ENCODE measurements at regions not wholly inside any gene's neighbourhood (a gene's known extent, or its start where the extent isn't known, plus 50 kb on each side); places are given as distances from the start of the nearest gene placed in this dataset.
"Not testable (repeated sequence)": the region's sequence is repeated elsewhere in the genome, so short reads cannot be mapped to it uniquely, and the experiment has no call there.

- intact Hi-C loops (cut with DNase I; ENCODE audit: low total_unique reads) = no loop called here
- Histone ChIP-seq H3K36me3 (no peaks in the 10 kb centered on the region), H3K4me1 (peaks cover 0 to 9% (median 0%) of the 10 kb centered on the region in 4 donors), H3K4me3 (no peak overlapping the region), H3K27ac (no peak overlapping the region), H3K27me3 (no peaks in the 10 kb centered on the region), H3K9me3 (no peaks in the 10 kb centered on the region)
- TF ChIP-seq POLR2A (IDR thresholded peaks at IDR 0.05) (no peak), EP300 (IDR thresholded peaks at IDR 0.05) (no peak), CTCF (IDR thresholded peaks at IDR 0.05) (no peak), POLR2AphosphoS5 (IDR thresholded peaks at IDR 0.05) (no peak)
- DNase-seq = no peak
- 6 to 19% (median 10%) methylated on average over 1 of the region's 1 CpG for WGBS, 5 donors
Observed at GRCh38 chr12:97713270-97713669, 250.7 kb downstream of the RMST start.

- Histone ChIP-seq H3K27ac (no peak overlapping the region), H3K4me3 (no peak overlapping the region), H3K27me3 (no peaks in the 10 kb centered on the region), H3K9me3 (no peaks in the 10 kb centered on the region), H3K36me3 (no peaks in the 10 kb centered on the region), H3K4me1 (peaks cover 0 to 9% (median 0%) of the 10 kb centered on the region in 4 donors)
- intact Hi-C loops (cut with DNase I; ENCODE audit: low total_unique reads) = no loop called here
- TF ChIP-seq POLR2A (IDR thresholded peaks at IDR 0.05) (no peak), CTCF (IDR thresholded peaks at IDR 0.05) (no peak), EP300 (IDR thresholded peaks at IDR 0.05) (no peak), POLR2AphosphoS5 (IDR thresholded peaks at IDR 0.05) (no peak)
- no peak for DNase-seq
- 34 to 53% (median 50%) methylated on average over 4 of the region's 4 CpGs for WGBS, 5 donors
Observed at GRCh38 chr12:97714107-97714563, 251.5 kb downstream of the RMST start.

GRCh38 chr12:97716356-97716755, 253.8 kb downstream of the RMST start:
- intact Hi-C loops (cut with DNase I; ENCODE audit: low total_unique reads) = no loop called here

GRCh38 chr12:97723801-97724200, 261.2 kb downstream of the RMST start:
- H3K27me3 ChIP-seq; H3K27ac ChIP-seq; H3K4me3 ChIP-seq; H3K4me1 ChIP-seq; H3K36me3 ChIP-seq; DNase-seq; intact Hi-C loops (cut with DNase I; ENCODE audit: low total_unique reads); H3K9me3 ChIP-seq: not testable (repeated sequence)
- WGBS, 5 donors = 85 to 98% (median 86%) methylated on average over 18 to 22 of the region's 22 CpGs

More at GRCh38 chr12:97716356-97716755, 253.8 kb downstream of the RMST start:
- Histone ChIP-seq H3K27ac (no peak overlapping the region), H3K36me3 (no peaks in the 10 kb centered on the region), H3K4me1 (peaks cover 0 to 9% (median 0%) of the 10 kb centered on the region in 4 donors), H3K9me3 (peaks cover 0 to 6% (median 0%) of the 10 kb centered on the region in 4 donors), H3K4me3 (no peak overlapping the region), H3K27me3 (no peaks in the 10 kb centered on the region)
- TF ChIP-seq EP300 (IDR thresholded peaks at IDR 0.05) = no peak
- peak in 4 of 7 experiments; percentile 13 to 26 (median 20) for TF ChIP-seq CTCF (IDR thresholded peaks at IDR 0.05)
- TF ChIP-seq POLR2A (IDR thresholded peaks at IDR 0.05) = no peak
- no peak for TF ChIP-seq POLR2AphosphoS5 (IDR thresholded peaks at IDR 0.05)
- DNase-seq = peak in 1 of 2 donors; percentile 51
- 48 to 75% (median 65%) methylated on average over 1 of the region's 1 CpG for WGBS, 5 donors

GRCh38 chr12:97745406-97746101, 282.9 kb downstream of the RMST start:
- Histone ChIP-seq H3K36me3 (no peaks in the 10 kb centered on the region), H3K4me3 (no peak overlapping the region), H3K27me3 (no peaks in the 10 kb centered on the region), H3K27ac (no peak overlapping the region), H3K4me1 (peaks cover 0 to 11% (median 0%) of the 10 kb centered on the region in 4 donors), H3K9me3 (no peaks in the 10 kb centered on the region)
- TF ChIP-seq CTCF (IDR thresholded peaks at IDR 0.05) = no peak
- TF ChIP-seq POLR2AphosphoS5 (IDR thresholded peaks at IDR 0.05) = no peak
- no peak for TF ChIP-seq EP300 (IDR thresholded peaks at IDR 0.05)
- no peak for TF ChIP-seq POLR2A (IDR thresholded peaks at IDR 0.05)
- DNase-seq = no peak
- intact Hi-C loops (cut with DNase I; ENCODE audit: low total_unique reads) = no loop called here
- 86 to 97% (median 92%) methylated on average over 5 of the region's 5 CpGs for whole genome bisulfite sequencing, 5 donors

Data from stomach (tissue), 8 donors.